Left ventricle myocardium inferior (tissue), 1 donor: ENCODE measurements at regions not wholly inside any gene's neighbourhood (a gene's known extent, or its start where the extent isn't known, plus 50 kb on each side); places are given as distances from the start of the nearest gene placed in this dataset.

Experiments
- DNase-seq: peaks from one replicate; pipeline ENCODE4 v3.0.0-alpha.2; 2020
- H3K27ac ChIP-seq: fragments of 200-600 bp; replicated peaks from 2 replicates; pipeline ENCODE4 v1.8.0; 2021
- H3K27me3 ChIP-seq: fragments of 200-600 bp; 2 replicates; pipeline ENCODE4 v1.8.0; 2021; ENCODE audit warnings: low read depth
- H3K36me3 ChIP-seq: fragments of 200-600 bp; 2 replicates; pipeline ENCODE4 v1.8.0; 2021
- H3K4me1 ChIP-seq: fragments of 200-600 bp; 2 replicates; pipeline ENCODE4 v1.8.0; 2021
- H3K4me3 ChIP-seq: fragments of 200-600 bp; 2 replicates; pipeline ENCODE4 v1.8.0; 2021; ENCODE audit warnings: mild to moderate bottlenecking, moderate library complexity
- H3K9me3 ChIP-seq: fragments of 200-600 bp; replicated peaks from 2 replicates; pipeline ENCODE4 v1.8.0; 2021
- intact Hi-C: fragments of 100-400 bp; cut with micrococcal nuclease; formaldehyde crosslinking; loops from one replicate; pipeline ENCODE4 v1.11.0; 2022
- TF ChIP-seq, protein P1 (sequence below): fragments of 200-600 bp; IDR thresholded peaks from 2 replicates; pipeline ENCODE4 v1.8.0; 2021; ENCODE audit warnings: antibody characterized with exemption, mild to moderate bottlenecking, borderline replicate concordance
- donor health status: DM: no; HTN: yes; CAD: no; lungs with severe emphysema.

DNA sequence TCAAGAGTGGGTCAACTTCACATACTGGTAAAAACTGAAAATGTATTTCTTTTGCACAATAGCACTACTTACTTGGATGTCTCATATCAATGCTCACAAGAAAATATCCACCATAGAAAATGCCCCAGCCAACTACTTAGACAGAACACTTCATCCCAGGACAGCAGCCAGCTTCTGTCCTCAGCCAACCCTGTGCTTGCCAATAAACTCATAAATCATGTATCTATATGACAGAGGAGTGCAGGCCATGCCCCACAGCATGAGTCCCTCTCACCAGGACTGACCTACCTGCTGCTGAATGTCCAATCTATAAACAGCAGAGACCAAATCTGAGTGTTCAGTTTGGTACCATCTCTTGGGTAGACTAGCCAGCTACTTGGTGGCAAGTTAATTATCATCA, 179.3 kb downstream of the OMA1 start:
- Histone ChIP-seq H3K9me3 (peaks cover 13% of the 10 kb centered on the region), H3K27me3 (peaks cover 2% of the 10 kb centered on the region), H3K4me3 (no peak overlapping the region), H3K36me3 (no peaks in the 10 kb centered on the region), H3K27ac (no peak overlapping the region), H3K4me1 (peaks cover 9% of the 10 kb centered on the region)
- intact Hi-C loops = no loop called here
- DNase-seq = no peak
- TF ChIP-seq, protein P1, sequence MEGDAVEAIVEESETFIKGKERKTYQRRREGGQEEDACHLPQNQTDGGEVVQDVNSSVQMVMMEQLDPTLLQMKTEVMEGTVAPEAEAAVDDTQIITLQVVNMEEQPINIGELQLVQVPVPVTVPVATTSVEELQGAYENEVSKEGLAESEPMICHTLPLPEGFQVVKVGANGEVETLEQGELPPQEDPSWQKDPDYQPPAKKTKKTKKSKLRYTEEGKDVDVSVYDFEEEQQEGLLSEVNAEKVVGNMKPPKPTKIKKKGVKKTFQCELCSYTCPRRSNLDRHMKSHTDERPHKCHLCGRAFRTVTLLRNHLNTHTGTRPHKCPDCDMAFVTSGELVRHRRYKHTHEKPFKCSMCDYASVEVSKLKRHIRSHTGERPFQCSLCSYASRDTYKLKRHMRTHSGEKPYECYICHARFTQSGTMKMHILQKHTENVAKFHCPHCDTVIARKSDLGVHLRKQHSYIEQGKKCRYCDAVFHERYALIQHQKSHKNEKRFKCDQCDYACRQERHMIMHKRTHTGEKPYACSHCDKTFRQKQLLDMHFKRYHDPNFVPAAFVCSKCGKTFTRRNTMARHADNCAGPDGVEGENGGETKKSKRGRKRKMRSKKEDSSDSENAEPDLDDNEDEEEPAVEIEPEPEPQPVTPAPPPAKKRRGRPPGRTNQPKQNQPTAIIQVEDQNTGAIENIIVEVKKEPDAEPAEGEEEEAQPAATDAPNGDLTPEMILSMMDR = no peak

DNA sequence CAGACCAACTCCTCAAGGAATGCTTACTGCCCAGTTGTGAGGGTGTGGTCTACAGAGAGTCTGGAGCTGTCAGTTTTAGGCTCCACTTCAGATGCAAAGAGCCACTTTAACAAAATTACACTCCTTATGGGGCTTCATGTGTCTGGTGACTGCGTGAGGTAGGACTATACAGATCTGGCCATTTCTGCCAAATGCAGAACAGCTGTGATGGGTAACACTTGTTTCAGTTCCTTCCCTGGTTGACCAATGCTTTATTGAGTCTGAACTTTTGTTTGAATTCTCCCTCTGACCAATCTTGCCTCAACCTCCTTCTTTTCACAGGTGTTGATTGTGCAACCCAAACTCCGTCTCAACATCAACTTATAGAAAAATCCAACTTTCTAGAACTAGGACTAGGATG, 181.2 kb downstream of the OMA1 start:
- H3K27ac ChIP-seq = no peak overlapping the region
- no peak for DNase-seq
- TF ChIP-seq, protein P1 = no peak
- peaks cover 4% of the 10 kb centered on the region for H3K9me3 ChIP-seq
- H3K36me3 ChIP-seq = no peaks in the 10 kb centered on the region
- H3K4me3 ChIP-seq = no peak overlapping the region
- peaks cover 9% of the 10 kb centered on the region for H3K4me1 ChIP-seq
- H3K27me3 ChIP-seq = peaks cover 2% of the 10 kb centered on the region
- intact Hi-C loops = no loop called here

- intact Hi-C loops = no loop called here
- peaks cover 9% of the 10 kb centered on the region for H3K4me1 ChIP-seq
These were observed 182.9 kb downstream of the OMA1 start for GRCh38 chr1:58363585-58363984.

GRCh38 chr1:58361134-58361533, 185.4 kb downstream of the OMA1 start:
- no peak overlapping the region for H3K4me3 ChIP-seq
- no peak overlapping the region for H3K27ac ChIP-seq
- peaks cover 7% of the 10 kb centered on the region for H3K4me1 ChIP-seq
- H3K27me3 ChIP-seq = peaks cover 2% of the 10 kb centered on the region
- intact Hi-C loops = no loop called here
- no peak for DNase-seq
- TF ChIP-seq, protein P1 = no peak
- H3K36me3 ChIP-seq = no peaks in the 10 kb centered on the region
- no peaks in the 10 kb centered on the region for H3K9me3 ChIP-seq

More at GRCh38 chr1:58363585-58363984, 182.9 kb downstream of the OMA1 start:
- DNase-seq = no peak
- peaks cover 2% of the 10 kb centered on the region for H3K9me3 ChIP-seq
- no peaks in the 10 kb centered on the region for H3K36me3 ChIP-seq
- peaks cover 2% of the 10 kb centered on the region for H3K27me3 ChIP-seq
- TF ChIP-seq, protein P1 = no peak
- H3K4me3 ChIP-seq = no peak overlapping the region
- no peak overlapping the region for H3K27ac ChIP-seq

DNA sequence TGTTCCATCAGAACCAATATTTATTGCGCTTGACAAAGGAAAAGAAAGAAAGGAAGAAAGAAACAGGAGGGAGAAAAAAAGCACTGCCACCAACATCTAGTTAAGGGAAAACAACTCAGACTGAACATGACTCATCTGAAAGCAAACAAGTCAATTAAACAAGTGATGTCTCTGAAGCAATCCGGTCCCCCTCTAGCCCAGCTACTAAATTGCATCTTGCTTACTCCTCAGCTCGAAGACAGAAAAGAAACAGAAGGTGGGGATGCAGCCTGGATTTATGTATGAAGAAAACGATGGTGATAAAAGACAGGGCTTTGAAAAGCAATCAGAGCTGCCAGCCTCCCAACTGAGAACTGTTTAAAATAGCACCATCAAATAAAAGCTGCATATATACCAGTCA, 188.2 kb downstream of the OMA1 start:
- H3K27ac ChIP-seq = no peak overlapping the region
- no peaks in the 10 kb centered on the region for H3K27me3 ChIP-seq
- DNase-seq = no peak
- H3K36me3 ChIP-seq = no peaks in the 10 kb centered on the region
- H3K9me3 ChIP-seq = no peaks in the 10 kb centered on the region
- H3K4me1 ChIP-seq = peaks cover 7% of the 10 kb centered on the region
- TF ChIP-seq, protein P1 = no peak
- no peak overlapping the region for H3K4me3 ChIP-seq
- intact Hi-C loops = no loop called here

DNA sequence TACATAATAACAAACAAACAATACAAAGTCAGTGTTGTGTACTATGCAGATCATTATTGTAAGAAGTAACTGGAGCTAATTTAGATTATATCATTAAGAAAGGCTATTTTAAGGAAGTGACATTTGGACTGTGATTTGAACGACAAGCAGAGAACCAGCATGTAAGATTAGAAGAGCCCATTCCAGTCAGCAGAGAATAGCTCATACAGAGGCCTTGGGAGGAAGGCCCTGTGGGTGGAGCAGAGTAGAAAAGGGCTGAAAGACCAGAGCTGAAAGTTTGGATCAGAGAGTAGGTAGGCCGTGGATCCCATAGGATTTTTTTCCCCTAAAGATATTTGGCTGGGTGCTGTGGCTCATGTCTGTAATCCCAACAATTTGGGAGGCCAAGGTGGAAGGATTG, 190.1 kb downstream of the OMA1 start:
- Histone ChIP-seq H3K4me3 (no peak overlapping the region), H3K4me1 (peaks cover 7% of the 10 kb centered on the region), H3K36me3 (no peaks in the 10 kb centered on the region), H3K9me3 (no peaks in the 10 kb centered on the region), H3K27ac (no peak overlapping the region), H3K27me3 (no peaks in the 10 kb centered on the region)
- TF ChIP-seq, protein P1 = no peak
- intact Hi-C loops = no loop called here
- no peak for DNase-seq
